ENCODE measurements at regions not wholly inside any gene's neighbourhood (a gene's known extent, or its start where the extent isn't known, plus 50 kb on each side); places are given as distances from the start of the nearest gene placed in this dataset.

DNA sequence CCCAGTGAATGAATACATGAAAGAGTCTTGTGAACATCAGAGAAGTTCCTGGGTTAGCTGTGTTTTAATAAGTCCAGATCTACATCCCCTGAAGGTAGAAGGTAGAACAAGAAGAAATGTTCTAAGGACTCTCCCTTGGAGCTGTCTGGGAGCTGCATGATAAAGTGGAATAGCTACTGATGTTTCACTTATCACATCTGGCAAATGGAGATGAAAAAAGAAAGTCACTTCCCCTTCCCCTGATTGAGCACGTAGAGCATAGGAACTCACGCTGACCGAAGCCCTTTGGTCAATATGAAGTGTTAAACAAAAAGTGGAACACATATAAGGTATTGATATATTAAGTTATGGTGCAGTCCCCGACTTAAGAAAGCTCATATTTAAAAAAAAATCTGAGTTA is 53.2 kb upstream of the PARP1 start:
- TF ChIP-seq, protein P1, sequence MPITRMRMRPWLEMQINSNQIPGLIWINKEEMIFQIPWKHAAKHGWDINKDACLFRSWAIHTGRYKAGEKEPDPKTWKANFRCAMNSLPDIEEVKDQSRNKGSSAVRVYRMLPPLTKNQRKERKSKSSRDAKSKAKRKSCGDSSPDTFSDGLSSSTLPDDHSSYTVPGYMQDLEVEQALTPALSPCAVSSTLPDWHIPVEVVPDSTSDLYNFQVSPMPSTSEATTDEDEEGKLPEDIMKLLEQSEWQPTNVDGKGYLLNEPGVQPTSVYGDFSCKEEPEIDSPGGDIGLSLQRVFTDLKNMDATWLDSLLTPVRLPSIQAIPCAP (CRISPR knock-in tag; IDR thresholded peaks at IDR 0.05): no peak
- TF ChIP-seq, protein P2, sequence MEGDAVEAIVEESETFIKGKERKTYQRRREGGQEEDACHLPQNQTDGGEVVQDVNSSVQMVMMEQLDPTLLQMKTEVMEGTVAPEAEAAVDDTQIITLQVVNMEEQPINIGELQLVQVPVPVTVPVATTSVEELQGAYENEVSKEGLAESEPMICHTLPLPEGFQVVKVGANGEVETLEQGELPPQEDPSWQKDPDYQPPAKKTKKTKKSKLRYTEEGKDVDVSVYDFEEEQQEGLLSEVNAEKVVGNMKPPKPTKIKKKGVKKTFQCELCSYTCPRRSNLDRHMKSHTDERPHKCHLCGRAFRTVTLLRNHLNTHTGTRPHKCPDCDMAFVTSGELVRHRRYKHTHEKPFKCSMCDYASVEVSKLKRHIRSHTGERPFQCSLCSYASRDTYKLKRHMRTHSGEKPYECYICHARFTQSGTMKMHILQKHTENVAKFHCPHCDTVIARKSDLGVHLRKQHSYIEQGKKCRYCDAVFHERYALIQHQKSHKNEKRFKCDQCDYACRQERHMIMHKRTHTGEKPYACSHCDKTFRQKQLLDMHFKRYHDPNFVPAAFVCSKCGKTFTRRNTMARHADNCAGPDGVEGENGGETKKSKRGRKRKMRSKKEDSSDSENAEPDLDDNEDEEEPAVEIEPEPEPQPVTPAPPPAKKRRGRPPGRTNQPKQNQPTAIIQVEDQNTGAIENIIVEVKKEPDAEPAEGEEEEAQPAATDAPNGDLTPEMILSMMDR (IDR thresholded peaks at IDR 0.05): no peak
- TF ChIP-seq RELA (CRISPR knock-in tag; IDR thresholded peaks at IDR 0.05; ENCODE audit: borderline replicate concordance) (no peak), CREM (CRISPR knock-in tag; IDR thresholded peaks at IDR 0.05) (no peak), TP53 (CRISPR knock-in tag; IDR thresholded peaks at IDR 0.05) (no peak), FOXJ3 (CRISPR knock-in tag; IDR thresholded peaks at IDR 0.05; ENCODE audit: borderline replicate concordance) (no peak), GABPB1 (CRISPR knock-in tag; IDR thresholded peaks at IDR 0.05) (no peak), TCF7 (CRISPR knock-in tag; IDR thresholded peaks at IDR 0.05; ENCODE audit: low read depth) (no peak), ZNF263 (CRISPR knock-in tag; IDR thresholded peaks at IDR 0.05; ENCODE audit: low read depth) (no peak), CREB1 (CRISPR knock-in tag; IDR thresholded peaks at IDR 0.05) (no peak), TEAD4 (CRISPR knock-in tag; IDR thresholded peaks at IDR 0.05) (no peak)
- TF ChIP-seq, protein P3, sequence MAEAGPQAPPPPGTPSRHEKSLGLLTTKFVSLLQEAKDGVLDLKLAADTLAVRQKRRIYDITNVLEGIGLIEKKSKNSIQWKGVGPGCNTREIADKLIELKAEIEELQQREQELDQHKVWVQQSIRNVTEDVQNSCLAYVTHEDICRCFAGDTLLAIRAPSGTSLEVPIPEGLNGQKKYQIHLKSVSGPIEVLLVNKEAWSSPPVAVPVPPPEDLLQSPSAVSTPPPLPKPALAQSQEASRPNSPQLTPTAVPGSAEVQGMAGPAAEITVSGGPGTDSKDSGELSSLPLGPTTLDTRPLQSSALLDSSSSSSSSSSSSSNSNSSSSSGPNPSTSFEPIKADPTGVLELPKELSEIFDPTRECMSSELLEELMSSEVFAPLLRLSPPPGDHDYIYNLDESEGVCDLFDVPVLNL (CRISPR knock-in tag; IDR thresholded peaks at IDR 0.05; ENCODE audit: borderline replicate concordance, low read depth): no peak
- TF ChIP-seq, protein P4, sequence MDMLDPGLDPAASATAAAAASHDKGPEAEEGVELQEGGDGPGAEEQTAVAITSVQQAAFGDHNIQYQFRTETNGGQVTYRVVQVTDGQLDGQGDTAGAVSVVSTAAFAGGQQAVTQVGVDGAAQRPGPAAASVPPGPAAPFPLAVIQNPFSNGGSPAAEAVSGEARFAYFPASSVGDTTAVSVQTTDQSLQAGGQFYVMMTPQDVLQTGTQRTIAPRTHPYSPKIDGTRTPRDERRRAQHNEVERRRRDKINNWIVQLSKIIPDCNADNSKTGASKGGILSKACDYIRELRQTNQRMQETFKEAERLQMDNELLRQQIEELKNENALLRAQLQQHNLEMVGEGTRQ (CRISPR knock-in tag; IDR thresholded peaks at IDR 0.05): no peak
- TF ChIP-seq, protein P5, sequence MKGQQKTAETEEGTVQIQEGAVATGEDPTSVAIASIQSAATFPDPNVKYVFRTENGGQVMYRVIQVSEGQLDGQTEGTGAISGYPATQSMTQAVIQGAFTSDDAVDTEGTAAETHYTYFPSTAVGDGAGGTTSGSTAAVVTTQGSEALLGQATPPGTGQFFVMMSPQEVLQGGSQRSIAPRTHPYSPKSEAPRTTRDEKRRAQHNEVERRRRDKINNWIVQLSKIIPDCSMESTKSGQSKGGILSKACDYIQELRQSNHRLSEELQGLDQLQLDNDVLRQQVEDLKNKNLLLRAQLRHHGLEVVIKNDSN (CRISPR knock-in tag; IDR thresholded peaks at IDR 0.05): no peak

Measured in WTC11 (cell line).